ENCODE measurements at regions not wholly inside any gene's neighbourhood (a gene's known extent, or its start where the extent isn't known, plus 50 kb on each side); places are given as distances from the start of the nearest gene placed in this dataset.

- intact Hi-C loops (cut with micrococcal nuclease; ENCODE audit: unreplicated experiment) = no loop called here
- H3K27ac ChIP-seq (ENCODE audit: low read depth, low read length, poor library complexity, severe bottlenecking) = no peak overlapping the region
Observed at GRCh38 chr18:78106946-78107345, 857.3 kb downstream of the GALR1 start.

GRCh38 chr18:78107363-78107762, 857.7 kb downstream of the GALR1 start:
- intact Hi-C loops (cut with micrococcal nuclease; ENCODE audit: unreplicated experiment) = no loop called here

More at GRCh38 chr18:78106946-78107345, 857.3 kb downstream of the GALR1 start:
- DNase-seq (ENCODE audit: low spot score) = no peak
- no peaks in the 10 kb centered on the region for H3K4me1 ChIP-seq (ENCODE audit: insufficient read depth, low read length, poor library complexity, severe bottlenecking)
- ChIA-PET POLR2A (no interaction called here), CTCF (ENCODE audit: unreplicated experiment) (no interaction called here)
- H3K9me3 ChIP-seq (ENCODE audit: low read length) = no peaks in the 10 kb centered on the region
- no peak for TF ChIP-seq CTCF (conservative IDR thresholded peaks at IDR 0.05; ENCODE audit: low read length)
- TF ChIP-seq EZH2phosphoT487 (IDR thresholded peaks at IDR 0.05; ENCODE audit: borderline replicate concordance, low read depth, low read length) = no peak
- no peaks in the 10 kb centered on the region for H3K36me3 ChIP-seq (ENCODE audit: insufficient read depth, low read length)
- H4K20me1 ChIP-seq (ENCODE audit: insufficient read depth, low read length) = no peaks in the 10 kb centered on the region
- BruUV-seq (replicated peaks) = no TSS peak
- H3K4me3 ChIP-seq (ENCODE audit: low read depth, low read length, poor library complexity, severe bottlenecking) = no peak overlapping the region
- H3K4me2 ChIP-seq (ENCODE audit: low read length) = no peak overlapping the region
- H3K79me2 ChIP-seq (ENCODE audit: insufficient read depth, low read depth, low read length) = no peaks in the 10 kb centered on the region
- no peak overlapping the region for H2AFZ ChIP-seq (ENCODE audit: low read length)
- H3K9me2 ChIP-seq (ENCODE audit: insufficient read depth, low read length) = no peaks in the 10 kb centered on the region

GRCh38 chr18:78108554-78108953, 858.9 kb downstream of the GALR1 start:
- no peaks in the 10 kb centered on the region for H3K79me2 ChIP-seq (ENCODE audit: insufficient read depth, low read depth, low read length)
- DNase-seq (ENCODE audit: low spot score) = no peak
- no peak for TF ChIP-seq EZH2phosphoT487 (IDR thresholded peaks at IDR 0.05; ENCODE audit: borderline replicate concordance, low read depth, low read length)
- no peak for TF ChIP-seq CTCF (conservative IDR thresholded peaks at IDR 0.05; ENCODE audit: low read length)
- no peaks in the 10 kb centered on the region for H3K36me3 ChIP-seq (ENCODE audit: insufficient read depth, low read length)
- no peaks in the 10 kb centered on the region for H3K4me1 ChIP-seq (ENCODE audit: insufficient read depth, low read length, poor library complexity, severe bottlenecking)
- H3K4me2 ChIP-seq (ENCODE audit: low read length) = no peak overlapping the region
- ChIA-PET CTCF (ENCODE audit: unreplicated experiment) (no interaction called here), POLR2A (no interaction called here)
- H3K4me3 ChIP-seq (ENCODE audit: low read depth, low read length, poor library complexity, severe bottlenecking) = no peak overlapping the region
- BruUV-seq (replicated peaks) = no TSS peak
- no peaks in the 10 kb centered on the region for H4K20me1 ChIP-seq (ENCODE audit: insufficient read depth, low read length)
- intact Hi-C loops (cut with micrococcal nuclease; ENCODE audit: unreplicated experiment) = no loop called here
- no peak overlapping the region for H2AFZ ChIP-seq (ENCODE audit: low read length)
- no peaks in the 10 kb centered on the region for H3K9me3 ChIP-seq (ENCODE audit: low read length)
- no peaks in the 10 kb centered on the region for H3K9me2 ChIP-seq (ENCODE audit: insufficient read depth, low read length)
- H3K27ac ChIP-seq (ENCODE audit: low read depth, low read length, poor library complexity, severe bottlenecking) = no peak overlapping the region

More at GRCh38 chr18:78107363-78107762, 857.7 kb downstream of the GALR1 start:
- H3K4me1 ChIP-seq (ENCODE audit: insufficient read depth, low read length, poor library complexity, severe bottlenecking) = no peaks in the 10 kb centered on the region
- no peaks in the 10 kb centered on the region for H3K36me3 ChIP-seq (ENCODE audit: insufficient read depth, low read length)
- ChIA-PET CTCF (ENCODE audit: unreplicated experiment) (no interaction called here), POLR2A (no interaction called here)
- DNase-seq (ENCODE audit: low spot score) = no peak
- no peaks in the 10 kb centered on the region for H3K79me2 ChIP-seq (ENCODE audit: insufficient read depth, low read depth, low read length)
- no peak overlapping the region for H3K4me3 ChIP-seq (ENCODE audit: low read depth, low read length, poor library complexity, severe bottlenecking)
- no peak overlapping the region for H2AFZ ChIP-seq (ENCODE audit: low read length)
- H3K4me2 ChIP-seq (ENCODE audit: low read length) = no peak overlapping the region
- no TSS peak for BruUV-seq (replicated peaks)
- no peak overlapping the region for H3K27ac ChIP-seq (ENCODE audit: low read depth, low read length, poor library complexity, severe bottlenecking)
- no peaks in the 10 kb centered on the region for H3K9me2 ChIP-seq (ENCODE audit: insufficient read depth, low read length)
- no peaks in the 10 kb centered on the region for H4K20me1 ChIP-seq (ENCODE audit: insufficient read depth, low read length)
- TF ChIP-seq EZH2phosphoT487 (IDR thresholded peaks at IDR 0.05; ENCODE audit: borderline replicate concordance, low read depth, low read length) = no peak
- TF ChIP-seq CTCF (conservative IDR thresholded peaks at IDR 0.05; ENCODE audit: low read length) = no peak
- no peaks in the 10 kb centered on the region for H3K9me3 ChIP-seq (ENCODE audit: low read length)
